GM12801 (cell line): ENCODE measurements at regions not wholly inside any gene's neighbourhood (a gene's known extent, or its start where the extent isn't known, plus 50 kb on each side); places are given as distances from the start of the nearest gene placed in this dataset.

Experiments used
- TF ChIP-seq, protein P1 (sequence below): IDR thresholded peaks from one replicate; pipeline ENCODE4 v1.5.1; 2011; ENCODE audit warnings: control low read depth; ENCODE audit not compliant: insufficient read length; ENCODE audit errors: extremely low read depth

DNA sequence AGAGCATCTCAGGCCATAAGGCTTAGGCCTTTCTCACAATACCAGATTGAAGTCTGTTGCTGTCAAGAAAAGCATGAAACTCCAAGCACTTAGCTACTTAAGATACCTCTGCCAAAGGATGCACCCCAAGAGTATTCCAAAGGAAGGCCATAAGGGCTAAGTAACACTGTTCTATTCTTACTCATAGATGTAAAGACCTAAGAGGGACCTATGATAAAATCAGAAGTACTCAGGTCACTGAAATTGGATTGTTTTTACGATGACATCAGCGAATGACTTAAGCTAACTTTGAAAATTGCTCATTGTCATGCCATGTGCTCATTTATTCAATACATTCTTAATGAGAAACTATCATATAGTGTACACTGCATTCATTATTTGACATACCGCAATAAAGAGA, 172.8 kb downstream of the KCNA4 start:
- TF ChIP-seq, protein P1, sequence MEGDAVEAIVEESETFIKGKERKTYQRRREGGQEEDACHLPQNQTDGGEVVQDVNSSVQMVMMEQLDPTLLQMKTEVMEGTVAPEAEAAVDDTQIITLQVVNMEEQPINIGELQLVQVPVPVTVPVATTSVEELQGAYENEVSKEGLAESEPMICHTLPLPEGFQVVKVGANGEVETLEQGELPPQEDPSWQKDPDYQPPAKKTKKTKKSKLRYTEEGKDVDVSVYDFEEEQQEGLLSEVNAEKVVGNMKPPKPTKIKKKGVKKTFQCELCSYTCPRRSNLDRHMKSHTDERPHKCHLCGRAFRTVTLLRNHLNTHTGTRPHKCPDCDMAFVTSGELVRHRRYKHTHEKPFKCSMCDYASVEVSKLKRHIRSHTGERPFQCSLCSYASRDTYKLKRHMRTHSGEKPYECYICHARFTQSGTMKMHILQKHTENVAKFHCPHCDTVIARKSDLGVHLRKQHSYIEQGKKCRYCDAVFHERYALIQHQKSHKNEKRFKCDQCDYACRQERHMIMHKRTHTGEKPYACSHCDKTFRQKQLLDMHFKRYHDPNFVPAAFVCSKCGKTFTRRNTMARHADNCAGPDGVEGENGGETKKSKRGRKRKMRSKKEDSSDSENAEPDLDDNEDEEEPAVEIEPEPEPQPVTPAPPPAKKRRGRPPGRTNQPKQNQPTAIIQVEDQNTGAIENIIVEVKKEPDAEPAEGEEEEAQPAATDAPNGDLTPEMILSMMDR, result no peak

DNA sequence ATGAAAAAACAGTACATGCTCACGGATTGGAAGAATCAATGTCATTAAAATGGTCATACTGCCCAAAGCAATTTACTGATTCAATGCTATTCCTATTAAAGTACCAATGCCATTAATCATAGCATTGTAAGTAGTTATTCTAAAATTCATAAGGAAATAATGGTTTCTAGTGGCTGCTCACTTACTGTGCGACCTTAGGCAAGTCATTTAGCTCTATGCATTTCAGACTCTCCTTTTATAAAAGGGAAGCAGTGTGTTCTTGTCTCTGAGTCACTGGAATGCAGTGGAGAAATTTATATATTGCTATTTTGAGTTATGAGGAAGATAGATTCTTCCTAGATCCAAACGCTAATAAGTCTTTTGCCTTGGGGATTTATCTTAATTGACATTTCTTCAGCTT, 174.8 kb downstream of the KCNA4 start:
- TF ChIP-seq, protein P1, result no peak

DNA sequence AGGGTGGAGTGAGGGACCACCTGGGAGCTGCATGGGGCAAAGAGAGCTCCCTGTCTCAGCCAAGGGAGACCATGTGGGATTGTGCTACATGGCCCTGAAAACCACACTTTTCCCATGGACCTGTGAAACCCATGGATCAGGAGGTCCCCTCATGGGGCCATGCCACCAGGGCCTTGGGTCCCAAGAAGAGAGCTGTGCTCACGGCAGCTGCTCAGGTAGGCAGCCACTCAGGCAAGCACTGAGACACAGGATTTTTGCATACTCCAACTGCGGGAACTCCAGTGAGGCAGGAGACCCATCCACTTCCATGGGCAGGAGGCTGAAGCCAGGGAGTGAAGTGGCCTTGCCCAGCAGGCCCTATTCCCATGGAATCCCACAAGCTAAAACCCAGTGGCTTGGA, 190.0 kb downstream of the KCNA4 start:
- TF ChIP-seq, protein P1, result no peak

DNA sequence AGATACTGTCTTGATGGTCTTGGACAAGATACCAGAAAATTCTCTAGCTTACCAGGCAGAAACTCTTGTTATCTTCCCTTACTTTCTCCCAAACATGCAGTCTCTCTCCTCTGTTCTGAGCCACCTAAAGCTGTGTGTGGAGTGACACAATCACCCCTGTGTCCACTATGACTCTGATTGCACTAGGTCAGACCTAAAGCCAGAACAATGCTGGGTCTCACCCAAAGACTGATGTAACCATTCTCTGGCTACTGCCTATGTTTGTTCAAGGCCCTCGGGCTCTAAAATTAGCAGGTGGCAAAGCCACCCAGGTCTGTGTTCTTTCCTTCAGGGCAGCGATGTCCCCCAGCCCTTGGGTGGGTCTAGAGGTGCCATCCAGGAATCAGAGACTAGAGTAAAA, 200.5 kb downstream of the KCNA4 start:
- TF ChIP-seq, protein P1, result no peak

DNA sequence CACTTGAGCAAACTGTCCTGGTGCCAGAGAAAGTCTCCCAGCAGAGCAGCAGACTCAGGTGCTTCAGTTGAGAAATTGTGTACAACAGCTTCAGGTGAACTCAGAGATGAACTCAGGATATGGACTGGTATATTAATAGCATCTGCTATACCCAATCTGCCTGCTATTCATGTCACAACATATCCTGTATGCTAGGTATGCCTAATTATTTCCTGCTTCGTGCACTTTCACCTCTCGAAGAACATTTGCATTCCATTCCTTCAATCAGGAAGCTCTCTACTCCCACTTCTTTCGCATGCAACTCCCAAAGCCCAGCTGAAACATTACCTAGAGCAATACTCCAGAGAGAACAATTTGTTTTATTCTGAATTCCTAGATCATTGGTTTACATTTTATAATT, 207.7 kb downstream of the KCNA4 start:
- TF ChIP-seq, protein P1, result no peak

DNA sequence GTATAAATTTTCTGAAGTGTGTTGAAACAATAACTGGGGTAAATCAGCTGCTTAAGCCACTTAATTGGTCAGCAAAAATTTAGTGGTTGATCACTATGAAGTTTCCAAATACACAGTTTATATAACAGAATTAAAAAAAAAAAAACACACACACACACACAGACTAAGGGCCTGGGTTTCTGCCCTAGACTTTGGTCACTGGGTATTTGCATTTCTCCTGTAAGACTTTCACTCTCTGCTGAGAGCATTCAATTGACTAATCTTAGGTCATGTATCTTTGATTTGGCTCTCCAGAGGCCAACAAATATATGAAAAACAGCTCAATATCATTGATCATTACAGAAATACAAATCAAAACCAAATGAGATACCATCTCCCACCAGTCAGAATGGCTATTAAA, 214.3 kb downstream of the KCNA4 start:
- TF ChIP-seq, protein P1, result no peak

DNA sequence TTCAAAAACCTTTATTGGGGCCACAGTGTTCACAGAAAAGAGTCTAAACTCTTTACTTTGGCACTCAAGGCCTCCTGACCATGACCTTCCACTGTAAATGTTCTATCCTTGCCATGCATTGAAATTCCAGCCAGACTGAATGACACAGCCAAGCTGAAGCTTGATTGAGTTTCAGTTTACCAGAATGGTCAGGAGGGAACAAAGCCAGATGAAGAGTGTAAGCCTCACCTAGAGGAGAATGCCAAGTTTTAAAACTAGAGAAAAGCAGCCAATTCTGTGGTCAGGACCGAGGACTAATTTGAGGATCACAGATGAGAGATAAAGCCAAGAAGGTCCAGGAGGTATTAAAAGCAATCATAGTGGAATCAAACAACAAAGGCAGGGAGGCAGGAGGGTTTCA, 215.3 kb downstream of the KCNA4 start:
- TF ChIP-seq, protein P1, result no peak

DNA sequence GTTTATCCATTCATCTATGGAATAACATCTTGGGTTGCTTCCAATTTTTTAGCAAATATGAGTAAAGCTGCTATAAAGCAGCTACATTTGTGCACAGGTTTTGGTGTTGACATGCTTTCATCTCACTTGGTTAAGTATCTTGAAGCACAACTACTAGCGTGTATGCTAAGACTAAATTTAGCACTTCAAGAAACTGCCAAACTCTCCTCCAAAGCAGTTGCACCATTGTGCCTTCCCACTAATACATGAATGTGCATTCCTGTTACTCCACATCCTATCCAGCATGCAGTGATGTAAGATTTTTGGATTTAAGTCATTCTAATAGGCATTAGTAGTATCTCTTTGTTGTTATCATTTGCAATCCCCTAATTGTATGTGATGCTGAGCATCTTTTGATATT, 230.7 kb downstream of the KCNA4 start:
- TF ChIP-seq, protein P1, result no peak
